ENCODE measurements at regions not wholly inside any gene's neighbourhood (a gene's known extent, or its start where the extent isn't known, plus 50 kb on each side); places are given as distances from the start of the nearest gene placed in this dataset.

DNA sequence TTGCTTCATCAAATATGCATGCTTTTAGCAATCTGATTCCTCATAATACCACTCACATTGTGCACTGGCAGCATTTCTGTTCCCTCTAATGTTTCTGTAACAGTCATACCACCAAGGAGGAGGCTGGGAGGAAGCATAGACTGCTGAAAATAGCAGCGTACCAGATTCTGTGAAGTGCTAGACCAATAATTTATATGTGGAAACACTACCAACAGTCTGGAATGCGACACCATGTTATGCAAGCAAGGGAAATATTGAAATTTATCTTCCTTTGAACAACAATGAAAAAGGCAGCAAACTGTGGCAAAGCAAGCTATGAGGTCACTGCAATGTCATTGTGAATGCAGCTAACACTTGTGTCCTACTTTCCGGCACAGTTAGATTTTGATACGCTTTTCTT is 1388.0 kb downstream of the EFNB2 start:
- TF ChIP-seq, protein P1, sequence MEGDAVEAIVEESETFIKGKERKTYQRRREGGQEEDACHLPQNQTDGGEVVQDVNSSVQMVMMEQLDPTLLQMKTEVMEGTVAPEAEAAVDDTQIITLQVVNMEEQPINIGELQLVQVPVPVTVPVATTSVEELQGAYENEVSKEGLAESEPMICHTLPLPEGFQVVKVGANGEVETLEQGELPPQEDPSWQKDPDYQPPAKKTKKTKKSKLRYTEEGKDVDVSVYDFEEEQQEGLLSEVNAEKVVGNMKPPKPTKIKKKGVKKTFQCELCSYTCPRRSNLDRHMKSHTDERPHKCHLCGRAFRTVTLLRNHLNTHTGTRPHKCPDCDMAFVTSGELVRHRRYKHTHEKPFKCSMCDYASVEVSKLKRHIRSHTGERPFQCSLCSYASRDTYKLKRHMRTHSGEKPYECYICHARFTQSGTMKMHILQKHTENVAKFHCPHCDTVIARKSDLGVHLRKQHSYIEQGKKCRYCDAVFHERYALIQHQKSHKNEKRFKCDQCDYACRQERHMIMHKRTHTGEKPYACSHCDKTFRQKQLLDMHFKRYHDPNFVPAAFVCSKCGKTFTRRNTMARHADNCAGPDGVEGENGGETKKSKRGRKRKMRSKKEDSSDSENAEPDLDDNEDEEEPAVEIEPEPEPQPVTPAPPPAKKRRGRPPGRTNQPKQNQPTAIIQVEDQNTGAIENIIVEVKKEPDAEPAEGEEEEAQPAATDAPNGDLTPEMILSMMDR (IDR thresholded peaks at IDR 0.05; ENCODE audit: poor library complexity, severe bottlenecking), result no peak
- Histone ChIP-seq H3K4me1 (ENCODE audit: insufficient read depth, poor library complexity, severe bottlenecking) (no peaks in the 10 kb centered on the region), H3K9me3 (ENCODE audit: severe bottlenecking) (no peaks in the 10 kb centered on the region), H3K27ac (ENCODE audit: poor library complexity, severe bottlenecking) (no peak overlapping the region), H3K4me3 (ENCODE audit: severe bottlenecking) (no peak overlapping the region), H3K27me3 (ENCODE audit: insufficient read depth, poor library complexity, severe bottlenecking) (no peaks in the 10 kb centered on the region), H3K36me3 (ENCODE audit: low read depth) (no peaks in the 10 kb centered on the region)
- ATAC-seq (ENCODE audit: low read depth) (no peak), DNase-seq (ENCODE audit: low spot score) (no peak)

DNA sequence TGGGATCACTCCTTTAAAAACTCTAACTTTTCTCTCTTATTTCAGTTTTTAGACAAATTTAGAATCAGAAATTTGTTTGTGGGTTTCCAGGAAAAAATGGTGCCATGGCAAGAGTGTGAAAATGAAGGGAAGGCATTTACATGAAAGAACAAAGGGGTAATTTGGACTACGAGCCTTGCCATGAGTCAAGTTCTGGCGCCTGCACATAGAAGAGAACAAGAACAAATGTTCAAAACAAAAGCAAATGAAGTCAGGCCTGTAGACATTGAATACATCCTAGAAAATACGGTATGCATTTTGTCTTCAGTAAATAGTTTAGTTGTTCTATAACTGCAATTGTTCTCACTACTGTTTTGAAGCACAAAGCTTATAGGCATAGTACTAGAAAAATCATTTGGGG is 1390.5 kb downstream of the EFNB2 start:
- no peak overlapping the region for H3K4me3 ChIP-seq (ENCODE audit: severe bottlenecking)
- no peak overlapping the region for H3K27ac ChIP-seq (ENCODE audit: poor library complexity, severe bottlenecking)
- H3K9me3 ChIP-seq (ENCODE audit: severe bottlenecking), result no peaks in the 10 kb centered on the region
- no peaks in the 10 kb centered on the region for H3K4me1 ChIP-seq (ENCODE audit: insufficient read depth, poor library complexity, severe bottlenecking)
- ATAC-seq (ENCODE audit: low read depth) (no peak), DNase-seq (ENCODE audit: low spot score) (no peak)
- H3K36me3 ChIP-seq (ENCODE audit: low read depth), result no peaks in the 10 kb centered on the region
- no peaks in the 10 kb centered on the region for H3K27me3 ChIP-seq (ENCODE audit: insufficient read depth, poor library complexity, severe bottlenecking)
- TF ChIP-seq, protein P1 (IDR thresholded peaks at IDR 0.05; ENCODE audit: poor library complexity, severe bottlenecking), result no peak

GRCh38 chr13:105144020-105144419 is 1391.4 kb downstream of the EFNB2 start:
- Histone ChIP-seq H3K27me3 (ENCODE audit: insufficient read depth, poor library complexity, severe bottlenecking) (no peaks in the 10 kb centered on the region), H3K27ac (ENCODE audit: poor library complexity, severe bottlenecking) (no peak overlapping the region), H3K9me3 (ENCODE audit: severe bottlenecking) (no peaks in the 10 kb centered on the region), H3K36me3 (ENCODE audit: low read depth) (no peaks in the 10 kb centered on the region), H3K4me1 (ENCODE audit: insufficient read depth, poor library complexity, severe bottlenecking) (no peaks in the 10 kb centered on the region), H3K4me3 (ENCODE audit: severe bottlenecking) (no peak overlapping the region)
- TF ChIP-seq, protein P1 (IDR thresholded peaks at IDR 0.05; ENCODE audit: poor library complexity, severe bottlenecking), result no peak
- no peak for ATAC-seq (ENCODE audit: low read depth)
- DNase-seq (ENCODE audit: low spot score), result no peak

DNA sequence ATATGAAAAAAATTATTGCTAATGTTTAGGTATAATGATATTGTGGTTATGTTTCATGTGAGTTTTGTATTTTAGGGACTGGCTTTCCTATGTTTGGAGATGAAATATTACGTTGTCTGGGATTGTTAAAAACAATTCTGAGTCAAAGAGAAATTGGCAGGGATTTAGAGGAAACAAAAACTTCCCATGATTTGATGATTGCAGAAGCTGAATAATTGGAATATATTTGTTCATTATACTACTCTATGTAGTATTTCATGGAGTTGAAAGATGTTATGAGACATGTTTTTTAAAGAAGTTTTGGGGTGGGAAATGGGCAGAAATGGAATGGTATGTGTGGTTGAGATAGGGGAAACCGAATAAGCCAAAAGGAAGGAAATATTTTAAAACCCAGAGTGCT is 1392.9 kb downstream of the EFNB2 start:
- no peak overlapping the region for H3K27ac ChIP-seq (ENCODE audit: poor library complexity, severe bottlenecking)
- H3K4me3 ChIP-seq (ENCODE audit: severe bottlenecking), result no peak overlapping the region
- ATAC-seq (ENCODE audit: low read depth) (no peak), DNase-seq (ENCODE audit: low spot score) (no peak)
- TF ChIP-seq, protein P1 (IDR thresholded peaks at IDR 0.05; ENCODE audit: poor library complexity, severe bottlenecking), result no peak
- no peaks in the 10 kb centered on the region for H3K36me3 ChIP-seq (ENCODE audit: low read depth)
- H3K27me3 ChIP-seq (ENCODE audit: insufficient read depth, poor library complexity, severe bottlenecking), result no peaks in the 10 kb centered on the region
- no peaks in the 10 kb centered on the region for H3K9me3 ChIP-seq (ENCODE audit: severe bottlenecking)
- no peaks in the 10 kb centered on the region for H3K4me1 ChIP-seq (ENCODE audit: insufficient read depth, poor library complexity, severe bottlenecking)

DNA sequence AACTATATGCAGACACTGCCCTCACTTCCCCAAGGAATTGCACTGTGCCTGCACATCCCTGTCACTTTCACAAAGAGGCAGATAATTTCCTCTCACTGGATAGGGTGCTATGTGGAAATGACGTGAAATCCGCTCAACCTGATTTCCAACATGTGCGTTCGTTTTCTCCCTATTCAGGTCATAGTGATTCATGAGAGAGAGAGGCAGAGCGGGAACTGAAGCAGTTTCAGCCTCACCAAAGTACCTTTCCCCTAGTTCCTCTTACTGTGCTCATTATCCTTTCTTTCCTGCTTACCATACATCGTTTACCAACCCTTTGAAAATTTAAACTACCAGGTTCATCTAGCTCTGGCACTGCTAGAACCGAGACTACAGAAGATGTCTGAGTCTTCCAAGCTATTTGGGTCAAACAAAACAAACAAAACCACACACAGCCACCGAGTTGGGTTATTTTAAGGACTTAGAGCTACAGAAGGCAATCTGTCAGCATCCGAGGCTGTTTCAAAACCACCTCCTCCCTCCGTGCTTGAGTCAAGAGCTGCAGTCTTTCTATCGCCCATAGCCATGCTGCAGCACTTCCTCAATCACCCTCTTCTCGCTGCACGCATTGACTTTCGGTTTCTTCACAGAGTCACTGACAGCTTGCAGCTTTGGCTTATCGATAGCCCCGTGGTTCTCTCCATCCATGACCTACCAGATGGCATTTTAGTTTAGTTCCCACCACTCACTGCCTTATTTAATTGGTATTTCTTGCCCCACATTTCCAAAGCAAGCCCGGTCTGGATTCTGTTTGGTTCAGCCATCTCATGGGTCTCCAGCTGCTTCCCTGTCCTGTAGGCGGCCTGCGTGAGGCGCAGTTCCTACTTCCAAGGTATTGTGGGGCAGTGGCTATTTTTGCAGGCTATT is 1395.8 kb downstream of the EFNB2 start:
- H3K4me3 ChIP-seq (ENCODE audit: severe bottlenecking), result peak overlapping the region; percentile 13
- ATAC-seq (ENCODE audit: low read depth) (peak; percentile 61), DNase-seq (ENCODE audit: low spot score) (no peak)
- H3K27ac ChIP-seq (ENCODE audit: poor library complexity, severe bottlenecking), result no peak overlapping the region
- H3K36me3 ChIP-seq (ENCODE audit: low read depth), result no peaks in the 10 kb centered on the region
- H3K4me1 ChIP-seq (ENCODE audit: insufficient read depth, poor library complexity, severe bottlenecking), result no peaks in the 10 kb centered on the region
- H3K27me3 ChIP-seq (ENCODE audit: insufficient read depth, poor library complexity, severe bottlenecking), result no peaks in the 10 kb centered on the region
- TF ChIP-seq, protein P1 (IDR thresholded peaks at IDR 0.05; ENCODE audit: poor library complexity, severe bottlenecking), result no peak
- no peaks in the 10 kb centered on the region for H3K9me3 ChIP-seq (ENCODE audit: severe bottlenecking)

Data from RWPE2 (cell line).